Jurkat, Clone E6-1 (cell line): ENCODE measurements at regions not wholly inside any gene's neighbourhood (a gene's known extent, or its start where the extent isn't known, plus 50 kb on each side); places are given as distances from the start of the nearest gene placed in this dataset.

Source experiments
- DNase-seq: peaks from one replicate; pipeline ENCODE4 v3.0.0-alpha.2; 2011; ENCODE audit warnings: low read depth, low spot score
- H3K4me3 ChIP-seq: 2 replicates; pipeline ENCODE4 v1.5.1; 2011; ENCODE audit warnings: mild to moderate bottlenecking, low read length, control low read depth, moderate library complexity

DNA sequence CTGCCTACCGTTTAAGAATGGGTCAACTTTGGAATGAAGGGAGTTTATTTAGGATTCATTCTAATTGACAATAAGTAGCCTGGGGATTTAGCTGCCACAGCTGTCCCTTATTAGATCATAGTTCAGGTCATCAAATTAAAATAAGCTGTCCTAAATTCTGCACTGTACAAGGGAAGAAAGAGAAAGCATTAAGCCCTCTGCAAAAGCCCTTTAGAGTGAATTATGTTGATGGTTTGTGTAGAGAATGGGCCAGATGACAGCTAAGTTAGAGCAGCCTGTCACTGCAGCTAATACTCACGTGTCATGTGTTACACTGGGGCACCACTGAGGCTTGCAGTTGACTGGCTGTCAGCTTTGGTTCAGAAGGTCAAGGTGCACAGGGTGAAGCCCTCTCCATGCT is 737.1 kb upstream of the SLC10A2 start:
- DNase-seq, result no peak
- H3K4me3 ChIP-seq, result no peak overlapping the region

DNA sequence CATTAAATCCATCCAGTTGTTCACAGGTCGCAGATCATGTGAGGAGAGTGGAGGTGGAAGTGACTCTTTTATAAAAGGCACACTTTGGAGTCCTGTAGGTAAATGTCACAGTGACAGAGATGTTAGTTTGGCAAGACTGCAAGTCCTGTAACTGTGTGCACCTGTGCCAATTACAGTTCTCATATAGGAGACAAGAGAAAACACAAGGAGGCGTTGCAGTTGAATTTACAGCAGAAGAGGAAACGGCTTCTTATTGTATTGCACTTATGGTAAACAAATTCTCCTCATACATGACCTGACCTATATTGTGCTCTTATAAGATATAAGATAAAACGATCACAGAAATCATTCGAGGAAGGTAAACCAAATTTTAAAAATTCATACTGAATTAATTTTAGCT is 732.8 kb upstream of the SLC10A2 start:
- H3K4me3 ChIP-seq, result no peak overlapping the region
- peak; percentile 15 for DNase-seq

DNA sequence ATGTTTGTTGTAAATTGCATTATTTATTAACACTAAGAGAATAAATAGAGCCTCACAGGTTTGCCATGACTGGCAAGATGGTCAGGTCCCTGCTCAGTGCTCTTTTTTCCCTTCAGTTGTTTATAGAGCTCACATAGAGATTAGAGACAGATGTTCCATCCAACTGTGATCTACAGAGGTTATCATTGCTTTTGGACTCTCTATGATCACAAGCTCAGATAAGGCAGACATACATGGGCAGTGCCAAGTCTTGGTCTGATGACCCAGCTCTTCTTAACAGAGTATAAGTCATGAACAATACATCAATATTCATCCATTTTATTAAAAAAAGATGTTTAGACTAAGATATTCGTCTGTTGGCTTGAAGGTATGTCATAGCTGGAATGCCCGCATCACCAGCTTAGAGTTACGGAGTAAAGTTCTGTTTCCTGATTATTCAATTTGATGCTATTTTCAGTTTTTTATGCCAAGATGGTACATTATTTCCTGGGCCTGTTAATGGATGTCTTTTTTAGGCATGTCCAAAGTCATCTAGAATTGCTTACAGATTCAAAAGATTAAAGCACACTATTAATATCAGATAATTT is 729.8 kb upstream of the SLC10A2 start:
- DNase-seq, result no peak

DNA sequence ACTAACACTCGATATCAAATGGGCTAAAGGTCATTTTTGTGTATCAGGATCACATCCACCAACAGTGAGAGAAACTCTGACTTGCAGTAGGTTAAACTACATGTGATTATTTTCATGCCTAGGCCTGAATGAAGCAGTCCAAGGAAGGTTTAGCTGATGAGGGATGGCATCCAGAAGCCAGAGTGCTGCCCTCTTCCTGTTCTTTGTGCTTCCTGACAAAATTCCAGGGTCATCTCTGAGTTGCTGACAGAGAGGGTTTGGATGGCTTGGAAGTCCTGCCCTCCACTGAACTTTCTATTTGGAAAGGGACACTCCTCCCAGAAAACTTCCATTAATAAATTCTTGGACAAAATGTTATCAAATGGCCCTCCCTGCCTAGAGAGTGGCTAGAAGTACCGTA is 728.3 kb upstream of the SLC10A2 start:
- no peak overlapping the region for H3K4me3 ChIP-seq
- no peak for DNase-seq

More for the DNA sequence above, 729.8 kb upstream of the SLC10A2 start:
- no peak overlapping the region for H3K4me3 ChIP-seq

DNA sequence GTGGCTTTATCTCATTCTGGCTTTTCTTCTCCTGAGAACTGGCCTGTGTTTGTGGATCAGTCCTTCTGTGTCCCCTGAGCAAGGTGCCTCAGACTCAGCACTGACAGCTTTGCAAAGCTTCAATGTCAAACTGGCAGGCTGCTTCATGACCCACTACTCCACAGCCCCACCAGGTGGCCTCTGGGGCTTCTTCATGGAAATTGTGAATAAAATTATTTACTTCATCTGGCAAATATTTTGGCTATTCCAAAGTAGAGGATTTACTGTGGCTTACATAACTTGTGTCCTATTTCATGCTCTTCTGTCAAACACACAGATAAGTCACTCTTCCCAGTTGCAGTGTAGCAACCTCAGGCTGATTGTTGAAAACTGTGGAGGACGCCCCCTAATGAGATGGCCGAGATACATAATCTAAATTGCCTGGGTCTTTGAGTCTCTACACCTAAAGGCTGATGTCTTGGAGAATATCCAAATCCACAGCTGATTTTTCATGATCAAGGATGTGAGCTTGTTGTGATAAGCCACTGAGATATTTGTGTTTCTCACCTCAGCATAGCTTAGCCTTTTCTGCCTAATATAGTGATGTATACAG is 721.9 kb upstream of the SLC10A2 start:
- no peak overlapping the region for H3K4me3 ChIP-seq
- DNase-seq, result no peak

DNA sequence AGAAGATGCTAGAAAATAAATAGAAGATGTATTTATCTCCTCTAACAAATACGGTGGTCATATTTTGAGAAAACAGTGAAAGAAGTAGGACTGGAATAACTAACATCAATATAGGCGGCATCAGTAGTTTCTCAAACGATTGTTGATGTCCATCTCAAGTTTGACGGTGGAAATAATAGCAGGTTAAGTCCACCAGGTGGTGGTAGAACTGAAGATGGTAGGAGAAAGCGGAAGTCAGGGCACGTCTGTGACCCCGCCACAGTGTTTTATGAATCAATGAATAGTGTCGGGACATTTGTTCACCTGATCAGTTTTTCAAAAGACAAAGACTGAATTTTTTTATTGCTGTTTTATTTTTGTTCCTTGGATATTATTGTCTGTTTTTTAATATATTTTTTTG is 706.4 kb upstream of the SLC10A2 start:
- peak; percentile 18 for DNase-seq
- no peak overlapping the region for H3K4me3 ChIP-seq

DNA sequence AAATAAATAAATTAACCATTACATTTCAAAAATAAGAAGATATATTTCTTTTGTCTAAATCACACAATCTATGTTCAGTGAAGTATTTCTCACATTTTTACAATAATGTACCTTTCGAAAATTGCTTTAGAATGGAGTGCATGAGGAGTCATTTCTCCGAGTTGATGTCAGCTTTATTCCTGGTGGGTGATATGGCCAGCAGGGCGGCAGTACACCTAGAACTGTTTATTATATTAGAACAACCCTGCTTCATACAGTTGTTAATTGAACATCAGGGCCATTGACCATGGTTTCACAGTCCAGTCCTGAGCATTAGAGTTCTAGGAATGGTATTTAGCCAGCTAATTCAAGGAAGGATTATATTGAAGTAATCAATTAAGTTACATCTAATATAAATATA is 696.3 kb upstream of the SLC10A2 start:
- no peak for DNase-seq
- no peak overlapping the region for H3K4me3 ChIP-seq

DNA sequence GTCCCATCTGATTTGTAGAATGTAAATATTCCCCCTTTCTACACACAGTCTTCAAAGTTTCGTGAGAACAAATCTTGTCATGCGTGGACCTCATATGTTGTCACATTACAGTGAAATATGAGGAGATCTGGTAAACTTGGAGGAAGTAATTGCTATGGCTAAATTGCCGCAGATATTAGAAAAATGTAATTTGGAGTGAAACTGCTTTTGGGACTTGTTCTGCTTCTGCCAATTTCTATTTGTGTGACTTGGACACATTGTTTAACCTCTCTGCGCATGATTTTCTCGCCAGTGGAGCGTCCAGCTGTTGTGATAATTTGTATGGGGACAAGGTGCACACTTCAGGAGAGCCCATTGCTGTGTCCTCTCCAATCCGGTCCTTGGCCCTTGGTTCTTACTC is 693.1 kb upstream of the SLC10A2 start:
- DNase-seq, result no peak
- H3K4me3 ChIP-seq, result no peak overlapping the region

DNA sequence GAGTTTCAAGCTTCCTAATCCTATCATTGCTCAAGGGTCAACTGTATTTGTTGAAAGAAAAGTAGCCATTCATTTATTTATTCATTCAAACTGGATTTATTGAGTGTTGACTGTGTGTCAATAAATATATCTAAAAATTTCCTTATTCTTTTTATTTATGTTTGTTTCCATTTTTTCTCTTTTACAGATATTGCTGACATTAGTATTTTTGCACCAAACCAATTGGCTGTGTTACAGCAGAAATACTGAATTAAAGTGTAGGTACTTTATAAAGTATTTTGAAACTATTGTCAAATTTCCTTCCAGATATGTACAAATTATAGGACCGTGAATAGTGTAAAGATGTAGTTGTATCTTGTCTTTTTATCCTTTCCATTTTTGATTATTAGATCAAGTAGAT is 692.0 kb upstream of the SLC10A2 start:
- H3K4me3 ChIP-seq, result no peak overlapping the region
- DNase-seq, result no peak

DNA sequence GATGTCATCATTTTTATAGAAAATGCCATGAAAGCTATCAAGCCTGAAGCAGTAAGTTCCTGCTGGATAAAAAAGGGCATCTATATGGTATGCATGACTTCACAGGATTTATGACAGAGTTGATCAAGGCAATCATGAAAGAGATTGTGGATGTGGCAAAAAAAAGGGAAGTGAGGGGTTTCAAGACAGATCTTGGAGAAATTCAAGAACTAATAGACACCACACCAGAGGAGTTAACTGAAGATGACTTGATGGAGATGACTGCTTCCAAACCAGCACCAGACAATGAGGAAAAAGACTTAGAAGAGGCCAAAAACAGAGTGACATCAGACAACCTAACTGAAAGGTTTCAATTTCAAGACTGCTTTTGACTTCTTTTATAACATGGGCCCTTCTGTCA is 691.1 kb upstream of the SLC10A2 start:
- DNase-seq, result no peak
- H3K4me3 ChIP-seq, result no peak overlapping the region

DNA sequence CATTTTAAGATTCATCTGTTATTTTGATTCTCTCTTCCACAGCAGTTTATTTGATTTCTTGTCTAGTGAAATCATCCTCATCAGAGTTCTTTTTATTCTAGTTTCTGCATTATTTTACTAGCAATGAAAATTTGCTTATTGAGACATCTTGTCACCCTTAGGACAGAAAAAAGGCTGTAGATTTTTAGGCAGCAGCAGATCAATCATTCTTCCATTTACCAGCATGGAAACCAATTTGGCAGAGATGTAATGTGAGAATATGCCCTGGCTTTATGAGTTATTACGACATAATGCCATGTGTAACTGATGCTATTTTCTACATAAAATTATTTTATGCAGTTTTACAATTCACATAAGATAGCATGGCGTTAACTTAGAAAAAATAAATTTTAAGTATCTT is 688.6 kb upstream of the SLC10A2 start:
- DNase-seq, result no peak
- no peak overlapping the region for H3K4me3 ChIP-seq

DNA sequence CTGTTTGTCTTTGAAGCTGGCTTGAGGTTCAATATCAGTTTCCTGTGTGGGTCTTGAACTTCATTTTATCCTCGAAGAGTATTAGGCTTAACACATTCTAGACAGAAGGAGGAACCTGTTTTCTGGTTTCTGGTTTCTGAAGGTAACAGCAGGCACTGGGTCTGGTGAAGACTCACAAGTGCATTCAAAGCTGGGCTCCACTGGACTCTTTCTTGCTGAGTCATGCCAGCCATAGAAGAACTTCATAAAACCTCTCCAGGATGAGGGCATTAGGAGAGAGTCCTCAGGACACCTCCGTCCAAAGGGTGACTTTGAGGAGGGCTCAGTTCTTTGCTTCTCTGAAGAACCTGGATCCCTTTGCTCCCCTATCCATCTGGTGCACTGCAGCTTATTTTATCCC is 668.6 kb upstream of the SLC10A2 start:
- peak; percentile 28 for DNase-seq
- no peak overlapping the region for H3K4me3 ChIP-seq

DNA sequence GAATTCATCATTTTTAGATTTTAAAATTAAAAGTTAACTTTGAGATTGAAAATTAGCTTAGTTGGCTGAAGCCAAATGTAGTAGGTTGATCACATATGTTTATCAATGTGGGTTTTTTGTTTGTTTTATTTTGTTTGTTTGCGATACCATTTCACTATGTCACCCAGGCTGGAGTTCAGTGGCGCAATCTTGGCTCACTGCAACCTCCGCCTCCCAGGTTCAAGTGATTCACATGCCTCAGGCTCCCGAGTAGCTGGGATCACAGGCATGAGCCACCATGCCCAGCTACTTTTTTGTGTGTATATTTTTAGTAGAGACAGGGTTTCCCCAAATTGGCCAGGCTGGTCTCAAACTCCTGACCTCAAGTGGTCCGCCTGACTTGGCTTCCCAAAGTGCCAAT is 665.7 kb upstream of the SLC10A2 start:
- H3K4me3 ChIP-seq, result no peak overlapping the region
- DNase-seq, result no peak

DNA sequence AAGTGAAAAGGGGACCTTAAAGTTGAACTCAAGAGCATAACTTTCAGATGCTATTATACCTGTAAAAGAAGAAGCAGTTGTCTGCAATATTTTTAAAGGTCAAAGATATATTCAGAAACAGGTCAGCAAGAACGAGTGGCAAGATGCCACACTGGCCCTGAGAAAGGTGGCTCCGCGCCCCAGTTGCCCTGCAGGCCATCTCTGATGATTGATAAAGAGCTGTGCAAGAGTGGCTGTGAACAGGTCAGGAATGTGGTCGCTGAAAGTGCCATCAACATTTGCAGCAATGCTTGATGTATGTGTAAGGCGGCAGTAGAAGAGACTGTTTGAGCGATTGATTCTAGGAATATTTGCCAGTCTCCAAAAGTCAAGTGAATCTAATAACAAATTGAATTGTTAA is 664.2 kb upstream of the SLC10A2 start:
- DNase-seq, result no peak
- H3K4me3 ChIP-seq, result no peak overlapping the region

DNA sequence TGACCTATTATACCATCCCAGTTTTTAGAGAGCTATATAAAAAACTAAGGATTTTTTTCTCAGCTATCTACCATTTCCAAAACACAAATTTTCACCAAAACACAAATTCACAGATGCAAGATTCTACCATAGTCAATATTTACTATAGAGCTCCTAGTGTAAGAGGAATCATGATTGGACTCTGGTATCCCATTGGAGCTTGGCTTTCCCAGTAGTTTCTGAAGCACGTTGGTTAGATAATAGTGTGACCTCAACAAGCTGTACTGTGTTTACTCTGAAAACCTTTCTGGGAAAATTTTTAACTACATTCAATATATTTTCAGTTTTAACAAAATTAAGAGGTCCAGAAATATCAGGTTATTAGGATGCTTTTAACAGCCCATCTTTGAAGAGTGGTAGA is 660.6 kb upstream of the SLC10A2 start:
- H3K4me3 ChIP-seq, result no peak overlapping the region
- DNase-seq, result no peak

DNA sequence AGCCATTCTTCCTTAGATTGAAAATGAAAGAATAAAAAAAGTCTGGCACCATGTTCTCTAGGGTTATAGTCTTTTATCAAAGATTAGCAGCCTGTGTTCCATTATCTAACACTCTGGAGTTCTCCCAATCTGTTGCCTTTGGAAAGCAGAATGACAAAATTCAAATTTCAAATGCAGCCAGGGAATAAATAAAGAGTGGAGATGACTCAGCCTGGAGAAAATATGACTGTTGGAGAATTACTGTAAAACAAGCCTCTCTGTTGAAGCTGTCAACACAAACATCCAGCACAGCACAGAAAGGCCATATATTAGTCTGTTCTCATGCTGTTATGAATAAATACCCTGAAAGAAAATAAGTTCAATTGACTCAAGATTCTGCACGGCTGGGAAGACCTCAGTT is 650.5 kb upstream of the SLC10A2 start:
- H3K4me3 ChIP-seq, result no peak overlapping the region
- no peak for DNase-seq

DNA sequence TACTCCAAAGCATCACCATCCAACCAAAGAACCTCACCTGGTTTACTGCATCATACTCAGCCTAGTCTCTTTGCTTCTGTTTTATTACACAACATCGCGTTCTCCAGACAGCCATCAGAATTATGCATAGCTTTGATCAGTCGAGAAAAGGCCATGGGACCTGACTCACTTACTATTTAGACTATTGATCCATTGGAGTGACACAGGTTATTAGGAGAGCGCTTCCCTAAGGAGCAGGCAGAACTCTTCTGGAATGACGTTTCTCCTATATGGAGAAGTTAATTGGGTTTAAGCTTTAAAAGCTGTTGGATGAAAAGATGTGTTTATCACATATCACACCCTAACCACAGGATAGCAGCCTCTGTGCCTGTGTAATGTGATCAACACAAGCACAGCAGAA is 649.1 kb upstream of the SLC10A2 start:
- no peak for DNase-seq
- no peak overlapping the region for H3K4me3 ChIP-seq

DNA sequence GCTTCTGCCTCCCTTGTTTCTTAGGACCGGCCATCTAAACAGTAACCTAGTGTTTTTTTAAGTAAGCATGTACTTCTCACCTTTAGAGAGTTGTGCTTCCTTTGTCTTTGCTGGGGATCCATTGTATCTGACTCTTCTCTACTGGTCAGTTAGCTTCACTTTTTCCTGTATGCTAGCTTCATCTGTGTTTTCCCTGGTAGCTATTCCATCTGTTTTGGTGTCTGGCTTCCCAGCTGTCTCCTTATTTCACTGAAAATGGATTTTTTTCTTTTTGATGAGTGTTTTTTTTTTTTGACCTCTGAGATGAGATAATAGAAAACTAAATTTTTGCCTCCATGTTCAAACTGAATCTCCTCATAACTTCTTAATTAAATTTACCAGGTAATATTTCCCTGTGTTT is 637.0 kb upstream of the SLC10A2 start:
- no peak overlapping the region for H3K4me3 ChIP-seq
- no peak for DNase-seq

DNA sequence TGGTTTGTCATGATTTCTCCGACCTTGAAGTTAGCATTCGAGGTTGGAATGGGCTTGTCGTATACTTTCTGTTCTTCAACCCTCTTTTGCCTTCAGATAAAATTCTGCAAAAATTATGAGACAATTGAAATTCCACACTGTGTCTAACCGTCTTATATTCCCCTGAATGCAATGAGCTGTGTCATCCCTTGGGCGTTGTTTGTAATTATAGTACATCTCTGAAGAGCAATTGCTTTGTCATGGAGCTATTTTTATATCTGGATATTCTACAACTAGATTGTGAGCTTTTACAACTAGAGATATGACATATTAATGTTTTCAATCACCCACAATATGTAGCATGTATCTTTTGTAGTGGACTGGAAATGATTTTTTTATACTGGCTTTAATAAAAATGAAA is 631.8 kb upstream of the SLC10A2 start:
- no peak overlapping the region for H3K4me3 ChIP-seq
- no peak for DNase-seq

DNA sequence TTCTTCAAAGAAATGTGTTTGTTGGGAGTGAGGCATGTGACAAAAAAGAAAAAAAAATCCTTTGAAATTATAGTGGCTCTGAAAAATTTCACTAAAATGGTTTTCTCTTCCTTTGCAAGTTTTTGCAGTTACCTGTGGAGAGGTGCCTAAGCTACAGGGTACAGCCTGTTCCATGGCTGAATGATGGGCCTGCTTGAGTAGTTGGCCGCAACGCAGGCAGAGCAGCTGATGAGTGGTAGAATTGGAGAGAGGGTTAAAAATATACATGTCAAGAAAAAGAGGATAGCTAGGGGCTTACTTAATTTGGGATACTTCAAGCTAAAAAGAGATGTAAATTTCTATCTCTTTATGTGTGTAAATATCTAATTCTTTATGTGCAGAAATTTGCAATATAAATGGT is 629.1 kb upstream of the SLC10A2 start:
- DNase-seq, result no peak
- no peak overlapping the region for H3K4me3 ChIP-seq

DNA sequence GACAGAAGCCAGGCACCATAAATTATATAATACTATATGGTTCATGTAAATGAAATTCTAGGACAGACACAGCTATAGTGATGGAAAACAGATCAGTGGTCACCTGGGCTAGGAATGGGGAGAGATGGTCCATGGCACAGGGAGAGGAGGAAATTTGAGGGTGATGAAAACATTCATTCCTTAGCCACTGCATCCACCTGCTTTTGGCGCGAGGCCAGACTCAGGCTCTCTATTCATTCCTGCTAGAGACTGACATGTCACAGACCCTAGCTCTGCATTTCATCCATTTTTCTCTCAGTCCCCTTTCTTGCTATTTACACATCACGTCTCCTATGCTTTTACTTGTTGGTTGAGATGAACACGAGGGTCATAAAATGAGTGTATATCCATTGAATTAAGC is 628.3 kb upstream of the SLC10A2 start:
- no peak for DNase-seq
- no peak overlapping the region for H3K4me3 ChIP-seq

DNA sequence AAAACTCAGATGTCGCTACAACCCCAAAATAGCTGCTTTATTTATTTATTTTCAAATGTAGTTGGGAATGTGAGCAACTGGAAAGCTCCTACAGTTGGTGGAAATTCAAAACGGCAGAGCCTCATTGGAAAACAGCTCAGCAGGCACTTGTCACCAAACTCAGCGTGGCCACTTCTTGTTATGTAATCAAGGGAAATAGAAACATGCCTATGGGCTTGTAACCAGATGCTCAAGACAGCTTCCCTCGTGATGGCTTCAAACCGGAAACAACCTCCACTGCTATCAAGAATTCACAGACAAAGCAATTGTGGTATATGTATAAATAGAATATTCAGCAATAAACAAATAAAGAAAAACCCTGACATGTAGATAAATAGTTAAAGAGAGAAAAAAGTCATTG is 627.8 kb upstream of the SLC10A2 start:
- H3K4me3 ChIP-seq, result no peak overlapping the region
- no peak for DNase-seq
